ENCODE measurements at regions not wholly inside any gene's neighbourhood (a gene's known extent, or its start where the extent isn't known, plus 50 kb on each side); places are given as distances from the start of the nearest gene placed in this dataset.
"Not testable (repeated sequence)": the region's sequence is repeated elsewhere in the genome, so short reads cannot be mapped to it uniquely, and the experiment has no call there.

DNA sequence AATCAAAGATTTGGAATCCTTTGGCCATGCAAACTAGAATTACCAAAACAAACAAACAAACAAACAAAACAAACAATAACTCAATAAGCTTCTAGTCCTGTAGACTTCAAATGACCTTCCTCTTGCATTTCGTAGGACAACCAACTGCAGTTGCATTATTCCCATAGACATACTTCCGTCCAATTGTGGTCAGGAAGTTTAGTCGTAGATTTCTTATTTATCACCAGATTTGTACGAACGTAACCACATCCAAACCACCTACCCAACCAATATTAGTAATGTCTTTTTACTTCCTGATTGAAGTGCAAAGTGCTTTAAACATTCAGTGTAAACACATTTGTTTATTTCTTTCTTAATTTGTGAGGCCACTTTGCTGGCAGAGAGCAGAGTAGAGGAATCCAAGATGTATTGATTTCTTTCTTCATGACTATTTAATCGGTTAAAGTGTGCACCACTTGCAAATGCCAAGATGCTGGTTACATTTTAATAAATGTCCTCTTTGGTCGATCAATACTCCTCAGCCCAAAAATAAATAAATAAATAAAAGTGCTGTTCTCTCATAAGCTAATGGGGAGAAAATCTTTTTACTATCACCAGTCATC lies 1745.6 kb upstream of the CELF4 start:
- DNase-seq (ENCODE audit: low spot score) (no peak), ATAC-seq (ENCODE audit: insufficient number of reproducible peaks, low FRiP score, low read depth) (no peak)
- no peak overlapping the region for H3K27ac ChIP-seq
- no peaks in the 10 kb centered on the region for H3K9me3 ChIP-seq
- H3K27me3 ChIP-seq (replicated peaks; ENCODE audit: insufficient read depth) = no peaks in the 10 kb centered on the region
- H3K36me3 ChIP-seq = no peaks in the 10 kb centered on the region
- no peak overlapping the region for H3K4me3 ChIP-seq
- H3K4me1 ChIP-seq (ENCODE audit: control insufficient read depth in 1 of 2, low read depth in 2 of 2) = no peaks in the 10 kb centered on the region
- TF ChIP-seq, protein P1, sequence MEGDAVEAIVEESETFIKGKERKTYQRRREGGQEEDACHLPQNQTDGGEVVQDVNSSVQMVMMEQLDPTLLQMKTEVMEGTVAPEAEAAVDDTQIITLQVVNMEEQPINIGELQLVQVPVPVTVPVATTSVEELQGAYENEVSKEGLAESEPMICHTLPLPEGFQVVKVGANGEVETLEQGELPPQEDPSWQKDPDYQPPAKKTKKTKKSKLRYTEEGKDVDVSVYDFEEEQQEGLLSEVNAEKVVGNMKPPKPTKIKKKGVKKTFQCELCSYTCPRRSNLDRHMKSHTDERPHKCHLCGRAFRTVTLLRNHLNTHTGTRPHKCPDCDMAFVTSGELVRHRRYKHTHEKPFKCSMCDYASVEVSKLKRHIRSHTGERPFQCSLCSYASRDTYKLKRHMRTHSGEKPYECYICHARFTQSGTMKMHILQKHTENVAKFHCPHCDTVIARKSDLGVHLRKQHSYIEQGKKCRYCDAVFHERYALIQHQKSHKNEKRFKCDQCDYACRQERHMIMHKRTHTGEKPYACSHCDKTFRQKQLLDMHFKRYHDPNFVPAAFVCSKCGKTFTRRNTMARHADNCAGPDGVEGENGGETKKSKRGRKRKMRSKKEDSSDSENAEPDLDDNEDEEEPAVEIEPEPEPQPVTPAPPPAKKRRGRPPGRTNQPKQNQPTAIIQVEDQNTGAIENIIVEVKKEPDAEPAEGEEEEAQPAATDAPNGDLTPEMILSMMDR (IDR thresholded peaks at IDR 0.05) = no peak

DNA sequence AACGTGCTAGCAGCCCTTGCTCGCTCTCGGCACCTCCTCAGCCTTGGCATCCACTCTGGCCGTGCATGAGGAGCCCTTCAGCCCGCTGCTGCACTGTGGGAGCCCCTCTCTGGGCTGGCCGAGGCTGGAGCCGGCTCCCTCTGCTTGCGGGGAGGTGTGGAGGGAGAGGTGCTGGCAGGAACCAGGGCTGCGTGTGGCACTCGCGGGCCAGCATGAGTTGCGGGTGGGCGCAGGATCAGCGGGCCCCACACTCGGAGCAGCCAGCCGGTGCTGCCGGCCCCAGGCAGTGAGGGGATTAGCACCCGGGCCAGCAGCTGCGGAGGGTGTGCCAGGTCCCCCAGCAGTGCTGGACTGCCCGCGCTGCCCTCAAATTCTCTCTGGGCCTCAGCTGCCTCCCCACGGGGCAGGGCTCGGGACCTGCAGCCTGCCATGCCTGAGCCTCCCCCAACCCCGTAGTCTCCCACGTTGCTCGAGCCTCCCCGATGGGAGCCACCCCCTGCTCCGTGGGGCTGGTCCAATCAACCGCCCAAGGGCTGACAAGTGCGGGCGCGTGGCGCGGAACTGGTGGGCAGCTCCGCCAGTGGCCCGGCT lies 1743.4 kb upstream of the CELF4 start:
- H3K36me3 ChIP-seq; DNase-seq (ENCODE audit: low spot score); ATAC-seq (ENCODE audit: insufficient number of reproducible peaks, low FRiP score, low read depth); H3K4me1 ChIP-seq (ENCODE audit: control insufficient read depth in 1 of 2, low read depth in 2 of 2); H3K27me3 ChIP-seq (replicated peaks; ENCODE audit: insufficient read depth); H3K9me3 ChIP-seq; H3K4me3 ChIP-seq; H3K27ac ChIP-seq: not testable (repeated sequence)

DNA sequence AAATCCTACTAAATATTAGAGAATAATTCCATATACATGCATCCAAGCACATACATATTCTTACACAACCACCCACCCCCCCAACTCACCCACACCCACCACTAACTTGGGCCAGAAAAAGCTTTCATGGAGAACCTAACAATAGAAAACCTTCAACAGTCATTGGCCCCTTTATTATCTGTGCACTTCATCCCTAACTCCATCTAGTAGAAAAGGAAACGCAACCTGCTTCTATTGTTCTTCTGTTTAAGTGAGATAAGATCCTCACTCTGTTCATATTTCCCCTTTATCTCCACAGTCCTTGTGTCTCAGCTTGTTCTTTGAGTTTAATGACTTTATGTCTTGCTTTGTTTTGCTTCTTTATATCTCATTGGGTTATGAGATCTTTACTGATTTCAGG lies 1740.2 kb upstream of the CELF4 start:
- H3K36me3 ChIP-seq = no peaks in the 10 kb centered on the region
- no peak overlapping the region for H3K27ac ChIP-seq
- no peak for ATAC-seq (ENCODE audit: insufficient number of reproducible peaks, low FRiP score, low read depth)
- TF ChIP-seq, protein P1 (IDR thresholded peaks at IDR 0.05) = no peak
- H3K4me1 ChIP-seq (ENCODE audit: control insufficient read depth in 1 of 2, low read depth in 2 of 2) = no peaks in the 10 kb centered on the region
- no peak for DNase-seq (ENCODE audit: low spot score)
- no peaks in the 10 kb centered on the region for H3K27me3 ChIP-seq (replicated peaks; ENCODE audit: insufficient read depth)
- no peak overlapping the region for H3K4me3 ChIP-seq
- H3K9me3 ChIP-seq = no peaks in the 10 kb centered on the region

DNA sequence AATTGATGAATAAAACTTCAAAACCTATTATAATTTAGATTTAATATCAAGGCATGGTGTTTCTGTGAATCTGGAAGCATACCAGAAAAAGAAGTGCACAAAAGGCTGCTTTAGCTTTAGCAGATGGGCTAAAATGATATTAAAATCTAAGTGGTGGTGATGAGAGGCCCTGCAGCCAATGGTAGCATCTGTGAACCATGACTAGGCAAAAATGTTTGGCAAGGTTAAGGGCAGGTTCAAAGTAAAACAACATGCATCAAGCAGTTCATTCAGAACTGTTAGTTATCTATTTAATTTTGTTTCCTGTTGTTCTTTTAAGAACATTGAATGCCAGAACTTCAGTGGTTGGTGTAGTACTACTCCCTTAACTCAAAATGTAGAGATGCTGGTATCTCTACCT lies 1736.9 kb upstream of the CELF4 start:
- TF ChIP-seq, protein P1 (IDR thresholded peaks at IDR 0.05) = no peak
- H3K36me3 ChIP-seq = no peaks in the 10 kb centered on the region
- H3K4me1 ChIP-seq (ENCODE audit: control insufficient read depth in 1 of 2, low read depth in 2 of 2) = no peaks in the 10 kb centered on the region
- no peak for ATAC-seq (ENCODE audit: insufficient number of reproducible peaks, low FRiP score, low read depth)
- no peak overlapping the region for H3K27ac ChIP-seq
- no peaks in the 10 kb centered on the region for H3K27me3 ChIP-seq (replicated peaks; ENCODE audit: insufficient read depth)
- no peaks in the 10 kb centered on the region for H3K9me3 ChIP-seq
- H3K4me3 ChIP-seq = no peak overlapping the region
- no peak for DNase-seq (ENCODE audit: low spot score)

DNA sequence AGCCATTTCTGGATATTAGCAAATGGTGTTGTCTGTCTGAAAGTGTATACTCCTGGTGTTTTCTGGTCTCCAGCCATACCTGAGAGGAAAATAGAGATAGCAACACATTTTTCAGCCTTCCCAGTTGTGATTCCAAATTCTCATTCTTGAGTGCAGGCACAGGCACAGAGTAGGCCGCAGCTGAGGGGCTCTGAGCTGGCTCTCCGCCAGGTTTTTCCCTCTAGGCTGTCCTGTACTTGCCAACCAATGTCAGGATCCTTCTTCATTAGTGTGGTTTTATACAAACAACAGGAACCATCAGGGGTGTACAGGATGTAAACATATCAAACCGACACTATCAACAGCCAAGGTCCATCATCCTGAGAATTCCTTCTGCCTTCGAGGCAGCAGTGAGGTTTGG lies 1733.6 kb upstream of the CELF4 start:
- no peak overlapping the region for H3K4me3 ChIP-seq
- H3K4me1 ChIP-seq (ENCODE audit: control insufficient read depth in 1 of 2, low read depth in 2 of 2) = no peaks in the 10 kb centered on the region
- no peaks in the 10 kb centered on the region for H3K27me3 ChIP-seq (replicated peaks; ENCODE audit: insufficient read depth)
- ATAC-seq (ENCODE audit: insufficient number of reproducible peaks, low FRiP score, low read depth) (no peak), DNase-seq (ENCODE audit: low spot score) (no peak)
- no peaks in the 10 kb centered on the region for H3K9me3 ChIP-seq
- H3K27ac ChIP-seq = no peak overlapping the region
- TF ChIP-seq, protein P1 (IDR thresholded peaks at IDR 0.05) = no peak
- no peaks in the 10 kb centered on the region for H3K36me3 ChIP-seq

DNA sequence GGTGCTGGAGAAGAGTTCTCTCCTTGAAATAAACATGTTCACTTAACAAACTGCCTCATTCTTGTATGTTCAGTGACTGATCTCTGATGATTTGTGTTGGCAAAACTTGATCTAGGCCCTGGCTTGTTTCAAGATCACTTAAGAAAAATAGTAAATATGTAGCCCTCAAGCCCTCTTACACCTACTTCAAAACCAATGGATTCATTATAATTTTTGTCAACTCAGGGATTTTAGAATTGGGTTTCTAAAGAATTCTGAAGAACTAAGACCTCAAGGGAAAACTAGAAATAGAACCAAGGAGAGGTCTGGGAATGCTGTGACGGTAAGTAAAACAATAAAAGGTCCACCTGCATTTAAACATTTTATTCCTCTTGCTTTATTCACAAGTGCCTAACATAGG lies 1731.6 kb upstream of the CELF4 start:
- no peaks in the 10 kb centered on the region for H3K36me3 ChIP-seq
- no peak overlapping the region for H3K4me3 ChIP-seq
- no peaks in the 10 kb centered on the region for H3K4me1 ChIP-seq (ENCODE audit: control insufficient read depth in 1 of 2, low read depth in 2 of 2)
- H3K9me3 ChIP-seq = no peaks in the 10 kb centered on the region
- ATAC-seq (ENCODE audit: insufficient number of reproducible peaks, low FRiP score, low read depth) (no peak), DNase-seq (ENCODE audit: low spot score) (no peak)
- TF ChIP-seq, protein P1 (IDR thresholded peaks at IDR 0.05) = no peak
- no peaks in the 10 kb centered on the region for H3K27me3 ChIP-seq (replicated peaks; ENCODE audit: insufficient read depth)
- H3K27ac ChIP-seq = no peak overlapping the region
